ENCODE measurements at regions not wholly inside any gene's neighbourhood (a gene's known extent, or its start where the extent isn't known, plus 50 kb on each side); places are given as distances from the start of the nearest gene placed in this dataset.

GRCh38 chr18:78658531-78658930, 321.1 kb upstream of the SALL3 start:
- ATAC-seq (ENCODE audit: low FRiP score) (no peak), DNase-seq (no peak)
- intact Hi-C loops (cut with DNase I): no loop called here
- H3K36me3 ChIP-seq (ENCODE audit: control insufficient read depth in 1 of 2, insufficient read depth in 2 of 2, low read length in 1 of 2): no peaks in the 10 kb centered on the region
- H3K4me3 ChIP-seq (ENCODE audit: low read length in 2 of 2): no peak overlapping the region
- no peaks in the 10 kb centered on the region for H3K9me3 ChIP-seq (ENCODE audit: control insufficient read depth, low read length)
- WGBS, 2 donors: 65 to 74% methylated on average over 8 of the region's 8 CpGs
- no peaks in the 10 kb centered on the region for H3K27me3 ChIP-seq (ENCODE audit: control insufficient read depth in 1 of 2, insufficient read depth in 2 of 2, low read length in 1 of 2)
- no peak overlapping the region for H3K27ac ChIP-seq (ENCODE audit: low read depth in 1 of 2, low read length in 2 of 2)
- H3K4me1 ChIP-seq (ENCODE audit: control insufficient read depth in 1 of 2, insufficient read depth in 2 of 2, low read length in 2 of 2): no peaks in the 10 kb centered on the region

DNA sequence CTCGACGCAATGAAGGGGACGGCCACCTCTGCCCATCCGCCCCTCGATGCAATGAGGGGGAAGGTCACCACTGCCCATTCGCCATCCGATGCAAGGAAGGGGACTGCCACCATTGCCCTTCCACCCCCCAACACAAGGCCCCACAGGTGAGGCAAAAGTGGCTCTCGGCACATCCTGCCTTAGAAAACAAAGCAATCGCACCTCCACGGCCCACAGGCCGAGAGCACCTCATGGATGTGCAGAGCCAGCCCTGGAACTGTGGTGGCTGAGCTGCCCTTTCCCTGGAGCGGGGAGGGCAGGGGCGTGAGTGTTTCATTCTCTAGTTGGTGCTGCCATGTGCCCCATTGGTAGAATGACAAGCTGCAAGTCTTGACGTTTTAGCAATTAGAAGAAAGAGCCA, 320.6 kb upstream of the SALL3 start:
- Histone ChIP-seq H3K27ac (ENCODE audit: low read depth in 1 of 2, low read length in 2 of 2) (no peak overlapping the region), H3K27me3 (ENCODE audit: control insufficient read depth in 1 of 2, insufficient read depth in 2 of 2, low read length in 1 of 2) (no peaks in the 10 kb centered on the region), H3K4me1 (ENCODE audit: control insufficient read depth in 1 of 2, insufficient read depth in 2 of 2, low read length in 2 of 2) (no peaks in the 10 kb centered on the region), H3K9me3 (ENCODE audit: control insufficient read depth, low read length) (no peaks in the 10 kb centered on the region), H3K4me3 (ENCODE audit: low read length in 2 of 2) (no peak overlapping the region), H3K36me3 (ENCODE audit: control insufficient read depth in 1 of 2, insufficient read depth in 2 of 2, low read length in 1 of 2) (no peaks in the 10 kb centered on the region)
- ATAC-seq (ENCODE audit: low FRiP score): no peak
- intact Hi-C loops (cut with DNase I): no loop called here
- 84 to 88% methylated on average over 13 to 14 of the region's 14 CpGs for WGBS, 2 donors
- no peak for DNase-seq

DNA sequence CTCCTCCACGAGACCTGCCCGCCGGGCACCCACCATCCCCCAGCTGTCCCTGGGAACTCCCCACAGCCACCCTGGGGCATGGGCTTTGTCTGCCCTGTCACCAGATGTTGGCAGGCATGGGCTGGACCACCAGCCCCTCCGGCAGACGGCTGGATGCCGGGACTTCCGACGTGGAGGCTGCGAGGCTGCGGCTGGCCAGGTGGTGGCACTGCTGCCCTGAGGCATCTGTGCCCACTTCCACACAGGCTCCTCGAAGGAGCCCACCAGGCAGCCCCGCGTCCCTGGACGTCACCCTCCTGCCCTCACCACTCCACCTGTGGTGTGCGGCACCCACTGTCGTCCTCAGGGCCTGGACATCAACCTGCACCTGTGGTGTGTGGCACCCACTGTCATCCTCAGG, 319.9 kb upstream of the SALL3 start:
- ATAC-seq (ENCODE audit: low FRiP score) (no peak), DNase-seq (no peak)
- no peaks in the 10 kb centered on the region for H3K4me1 ChIP-seq (ENCODE audit: control insufficient read depth in 1 of 2, insufficient read depth in 2 of 2, low read length in 2 of 2)
- no peak overlapping the region for H3K4me3 ChIP-seq (ENCODE audit: low read length in 2 of 2)
- 28% methylated on average over 16 of the region's 16 CpGs for WGBS, 2 donors
- intact Hi-C loops (cut with DNase I): no loop called here
- no peak overlapping the region for H3K27ac ChIP-seq (ENCODE audit: low read depth in 1 of 2, low read length in 2 of 2)
- no peaks in the 10 kb centered on the region for H3K36me3 ChIP-seq (ENCODE audit: control insufficient read depth in 1 of 2, insufficient read depth in 2 of 2, low read length in 1 of 2)
- no peaks in the 10 kb centered on the region for H3K27me3 ChIP-seq (ENCODE audit: control insufficient read depth in 1 of 2, insufficient read depth in 2 of 2, low read length in 1 of 2)
- no peaks in the 10 kb centered on the region for H3K9me3 ChIP-seq (ENCODE audit: control insufficient read depth, low read length)

- intact Hi-C loops (cut with DNase I): no loop called here
- DNase-seq: no peak
- 76 to 77% methylated on average over 10 of the region's 10 CpGs for WGBS, 2 donors
Observed at GRCh38 chr18:78660311-78660710, 319.3 kb upstream of the SALL3 start.

GRCh38 chr18:78661316-78661715, 318.3 kb upstream of the SALL3 start:
- no peaks in the 10 kb centered on the region for H3K9me3 ChIP-seq (ENCODE audit: control insufficient read depth, low read length)
- intact Hi-C loops (cut with DNase I): no loop called here
- H3K4me3 ChIP-seq (ENCODE audit: low read length in 2 of 2): no peak overlapping the region
- H3K36me3 ChIP-seq (ENCODE audit: control insufficient read depth in 1 of 2, insufficient read depth in 2 of 2, low read length in 1 of 2): no peaks in the 10 kb centered on the region
- ATAC-seq (ENCODE audit: low FRiP score) (no peak), DNase-seq (no peak)
- no peaks in the 10 kb centered on the region for H3K27me3 ChIP-seq (ENCODE audit: control insufficient read depth in 1 of 2, insufficient read depth in 2 of 2, low read length in 1 of 2)
- no peak overlapping the region for H3K27ac ChIP-seq (ENCODE audit: low read depth in 1 of 2, low read length in 2 of 2)
- H3K4me1 ChIP-seq (ENCODE audit: control insufficient read depth in 1 of 2, insufficient read depth in 2 of 2, low read length in 2 of 2): no peaks in the 10 kb centered on the region
- WGBS, 2 donors: 94% methylated on average over 9 of the region's 9 CpGs

More at GRCh38 chr18:78660311-78660710, 319.3 kb upstream of the SALL3 start:
- H3K4me3 ChIP-seq (ENCODE audit: low read length in 2 of 2): no peak overlapping the region
- no peaks in the 10 kb centered on the region for H3K36me3 ChIP-seq (ENCODE audit: control insufficient read depth in 1 of 2, insufficient read depth in 2 of 2, low read length in 1 of 2)
- H3K27me3 ChIP-seq (ENCODE audit: control insufficient read depth in 1 of 2, insufficient read depth in 2 of 2, low read length in 1 of 2): no peaks in the 10 kb centered on the region
- H3K27ac ChIP-seq (ENCODE audit: low read depth in 1 of 2, low read length in 2 of 2): no peak overlapping the region
- no peaks in the 10 kb centered on the region for H3K9me3 ChIP-seq (ENCODE audit: control insufficient read depth, low read length)
- ATAC-seq (ENCODE audit: low FRiP score): no peak
- no peaks in the 10 kb centered on the region for H3K4me1 ChIP-seq (ENCODE audit: control insufficient read depth in 1 of 2, insufficient read depth in 2 of 2, low read length in 2 of 2)

DNA sequence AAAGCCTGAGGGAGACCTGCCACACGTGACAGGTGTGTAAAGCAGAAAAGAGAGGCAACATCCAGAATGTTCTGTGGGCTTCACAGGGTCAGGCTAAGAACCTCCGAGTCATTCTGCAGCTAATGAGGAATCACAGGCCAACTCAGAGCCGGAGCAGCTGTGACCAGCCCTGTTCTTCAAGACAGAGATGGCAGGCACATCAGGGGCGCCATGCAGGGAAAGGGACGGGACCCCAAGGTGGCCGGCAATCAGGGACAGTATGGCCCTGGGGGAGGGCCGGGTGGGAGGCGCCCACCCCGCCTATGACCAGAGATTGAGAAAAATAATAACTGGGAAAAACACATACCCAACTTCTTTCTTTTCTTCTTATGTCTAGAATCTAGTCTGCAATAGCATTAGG, 316.7 kb upstream of the SALL3 start:
- no peak for DNase-seq
- no peak overlapping the region for H3K4me3 ChIP-seq (ENCODE audit: low read length in 2 of 2)
- intact Hi-C loops (cut with DNase I): no loop called here
- H3K27ac ChIP-seq (ENCODE audit: low read depth in 1 of 2, low read length in 2 of 2): no peak overlapping the region
- no peaks in the 10 kb centered on the region for H3K27me3 ChIP-seq (ENCODE audit: control insufficient read depth in 1 of 2, insufficient read depth in 2 of 2, low read length in 1 of 2)
- H3K9me3 ChIP-seq (ENCODE audit: control insufficient read depth, low read length): no peaks in the 10 kb centered on the region
- H3K36me3 ChIP-seq (ENCODE audit: control insufficient read depth in 1 of 2, insufficient read depth in 2 of 2, low read length in 1 of 2): no peaks in the 10 kb centered on the region
- ATAC-seq (ENCODE audit: low FRiP score): no peak
- no peaks in the 10 kb centered on the region for H3K4me1 ChIP-seq (ENCODE audit: control insufficient read depth in 1 of 2, insufficient read depth in 2 of 2, low read length in 2 of 2)
- 94 to 96% methylated on average over 9 of the region's 9 CpGs for WGBS, 2 donors

- Histone ChIP-seq H3K4me3 (ENCODE audit: low read length in 2 of 2) (no peak overlapping the region), H3K36me3 (ENCODE audit: control insufficient read depth in 1 of 2, insufficient read depth in 2 of 2, low read length in 1 of 2) (no peaks in the 10 kb centered on the region), H3K27ac (ENCODE audit: low read depth in 1 of 2, low read length in 2 of 2) (no peak overlapping the region), H3K27me3 (ENCODE audit: control insufficient read depth in 1 of 2, insufficient read depth in 2 of 2, low read length in 1 of 2) (no peaks in the 10 kb centered on the region), H3K4me1 (ENCODE audit: control insufficient read depth in 1 of 2, insufficient read depth in 2 of 2, low read length in 2 of 2) (no peaks in the 10 kb centered on the region), H3K9me3 (ENCODE audit: control insufficient read depth, low read length) (no peaks in the 10 kb centered on the region)
- ATAC-seq (ENCODE audit: low FRiP score) (no peak), DNase-seq (no peak)
- intact Hi-C loops (cut with DNase I): no loop called here
- 84 to 90% methylated on average over 13 of the region's 13 CpGs for WGBS, 2 donors
Observed at GRCh38 chr18:78664048-78664447, 315.6 kb upstream of the SALL3 start.

DNA sequence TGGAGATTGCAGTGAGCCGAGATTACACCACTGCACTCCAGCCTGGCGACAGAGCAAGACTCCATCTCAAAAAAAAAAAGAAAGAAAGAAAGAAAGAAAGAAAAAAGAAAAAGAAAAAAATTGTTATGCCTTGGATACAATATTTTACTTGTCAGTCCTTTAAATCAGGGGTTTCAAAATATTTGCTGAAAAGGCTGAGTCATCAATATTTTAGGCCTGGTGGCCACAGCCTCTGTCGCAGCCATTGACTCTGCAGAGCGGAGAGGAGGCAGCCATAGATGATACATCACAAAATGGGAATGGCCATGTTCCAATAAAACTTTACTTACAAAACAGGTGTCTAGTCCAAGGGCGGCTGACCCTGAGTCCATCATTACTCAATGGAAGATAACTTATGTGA, 314.8 kb upstream of the SALL3 start:
- ATAC-seq (ENCODE audit: low FRiP score) (no peak), DNase-seq (no peak)
- Histone ChIP-seq H3K4me3 (ENCODE audit: low read length in 2 of 2) (no peak overlapping the region), H3K27ac (ENCODE audit: low read depth in 1 of 2, low read length in 2 of 2) (no peak overlapping the region), H3K4me1 (ENCODE audit: control insufficient read depth in 1 of 2, insufficient read depth in 2 of 2, low read length in 2 of 2) (no peaks in the 10 kb centered on the region), H3K9me3 (ENCODE audit: control insufficient read depth, low read length) (no peaks in the 10 kb centered on the region), H3K27me3 (ENCODE audit: control insufficient read depth in 1 of 2, insufficient read depth in 2 of 2, low read length in 1 of 2) (no peaks in the 10 kb centered on the region), H3K36me3 (ENCODE audit: control insufficient read depth in 1 of 2, insufficient read depth in 2 of 2, low read length in 1 of 2) (no peaks in the 10 kb centered on the region)
- WGBS, 2 donors: 85 to 95% methylated on average over 5 of the region's 5 CpGs
- intact Hi-C loops (cut with DNase I): no loop called here

DNA sequence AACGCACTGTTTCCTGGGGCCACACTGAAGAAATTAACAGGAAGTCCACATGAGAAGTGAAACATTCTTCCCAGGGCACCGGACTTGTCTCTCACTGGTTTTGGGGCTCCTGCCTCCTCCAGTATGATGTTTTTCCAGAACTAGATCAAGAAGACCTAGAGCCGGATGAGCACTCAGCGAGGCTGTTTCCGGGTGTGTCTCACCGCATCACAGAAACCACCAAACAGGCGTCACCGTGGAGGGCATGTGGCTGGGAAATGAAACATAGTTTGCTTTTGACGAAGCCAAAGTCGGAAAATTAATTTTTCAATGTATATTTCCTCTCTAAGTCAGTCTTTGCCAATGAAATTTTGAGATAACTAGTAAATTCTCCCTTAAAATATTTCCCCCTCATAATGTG, 314.0 kb upstream of the SALL3 start:
- Histone ChIP-seq H3K36me3 (ENCODE audit: control insufficient read depth in 1 of 2, insufficient read depth in 2 of 2, low read length in 1 of 2) (no peaks in the 10 kb centered on the region), H3K4me1 (ENCODE audit: control insufficient read depth in 1 of 2, insufficient read depth in 2 of 2, low read length in 2 of 2) (no peaks in the 10 kb centered on the region), H3K27me3 (ENCODE audit: control insufficient read depth in 1 of 2, insufficient read depth in 2 of 2, low read length in 1 of 2) (no peaks in the 10 kb centered on the region), H3K9me3 (ENCODE audit: control insufficient read depth, low read length) (no peaks in the 10 kb centered on the region), H3K27ac (ENCODE audit: low read depth in 1 of 2, low read length in 2 of 2) (no peak overlapping the region), H3K4me3 (ENCODE audit: low read length in 2 of 2) (no peak overlapping the region)
- no peak for DNase-seq
- intact Hi-C loops (cut with DNase I): no loop called here
- no peak for ATAC-seq (ENCODE audit: low FRiP score)
- 90% methylated on average over 10 of the region's 10 CpGs for WGBS, 2 donors

Data from aorta (tissue), 5 donors.